ENCODE measurements at regions not wholly inside any gene's neighbourhood (a gene's known extent, or its start where the extent isn't known, plus 50 kb on each side); places are given as distances from the start of the nearest gene placed in this dataset.

DNA sequence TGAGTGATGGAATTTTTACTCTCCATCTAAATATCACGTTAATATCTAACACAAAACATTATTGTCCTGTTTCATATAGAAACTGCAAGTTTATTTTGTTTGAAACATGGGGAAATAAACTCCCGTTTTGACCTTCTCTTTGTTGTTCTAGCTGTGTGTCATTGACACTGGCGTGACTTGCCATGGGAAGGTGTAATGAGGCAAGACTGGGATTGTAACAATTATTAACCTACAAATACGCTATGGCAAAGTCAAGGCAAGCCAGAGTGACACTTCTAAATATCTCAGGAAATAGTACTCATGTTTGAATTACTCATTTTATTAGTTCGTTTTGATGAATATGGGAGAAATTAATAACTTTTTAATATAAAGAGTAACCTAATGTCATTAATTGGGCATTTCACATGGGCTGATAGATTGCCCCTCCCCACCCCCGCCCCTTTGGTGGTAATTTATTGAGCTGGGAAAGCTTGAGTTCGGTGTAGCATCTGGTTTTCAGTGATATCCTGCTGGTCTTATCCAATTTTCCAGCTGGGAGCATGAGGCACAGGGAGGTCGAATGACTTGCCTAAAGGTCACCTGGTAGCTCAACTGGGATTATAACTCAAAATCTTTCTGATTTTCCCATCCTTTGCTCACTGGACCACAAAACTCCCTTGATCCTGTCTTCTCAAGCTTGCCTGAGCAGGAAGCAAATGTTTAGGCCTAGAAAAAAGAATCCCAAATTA is 380.6 kb upstream of the JAG1 start:
- ChIA-PET CTCF (no interaction called here), POLR2A (no interaction called here)
- Histone ChIP-seq H3K27me3 (ENCODE audit: control insufficient read depth, insufficient read depth, low read length) (no peaks in the 10 kb centered on the region), H3K4me3 (ENCODE audit: low read depth in 2 of 2, low read length in 2 of 2) (no peak overlapping the region), H3K27ac (ENCODE audit: low read length) (no peak overlapping the region), H3K4me1 (ENCODE audit: control insufficient read depth, insufficient read depth, low read length) (no peaks in the 10 kb centered on the region), H3K36me3 (ENCODE audit: control insufficient read depth, insufficient read depth, low read length) (no peaks in the 10 kb centered on the region), H3K9me3 (ENCODE audit: control insufficient read depth, insufficient read depth, low read depth, low read length) (no peaks in the 10 kb centered on the region)
- ATAC-seq (no peak), DNase-seq (ENCODE audit: low read depth, low spot score) (no peak)
- BruUV-seq (replicated peaks): no TSS peak
- TF ChIP-seq, protein P1, sequence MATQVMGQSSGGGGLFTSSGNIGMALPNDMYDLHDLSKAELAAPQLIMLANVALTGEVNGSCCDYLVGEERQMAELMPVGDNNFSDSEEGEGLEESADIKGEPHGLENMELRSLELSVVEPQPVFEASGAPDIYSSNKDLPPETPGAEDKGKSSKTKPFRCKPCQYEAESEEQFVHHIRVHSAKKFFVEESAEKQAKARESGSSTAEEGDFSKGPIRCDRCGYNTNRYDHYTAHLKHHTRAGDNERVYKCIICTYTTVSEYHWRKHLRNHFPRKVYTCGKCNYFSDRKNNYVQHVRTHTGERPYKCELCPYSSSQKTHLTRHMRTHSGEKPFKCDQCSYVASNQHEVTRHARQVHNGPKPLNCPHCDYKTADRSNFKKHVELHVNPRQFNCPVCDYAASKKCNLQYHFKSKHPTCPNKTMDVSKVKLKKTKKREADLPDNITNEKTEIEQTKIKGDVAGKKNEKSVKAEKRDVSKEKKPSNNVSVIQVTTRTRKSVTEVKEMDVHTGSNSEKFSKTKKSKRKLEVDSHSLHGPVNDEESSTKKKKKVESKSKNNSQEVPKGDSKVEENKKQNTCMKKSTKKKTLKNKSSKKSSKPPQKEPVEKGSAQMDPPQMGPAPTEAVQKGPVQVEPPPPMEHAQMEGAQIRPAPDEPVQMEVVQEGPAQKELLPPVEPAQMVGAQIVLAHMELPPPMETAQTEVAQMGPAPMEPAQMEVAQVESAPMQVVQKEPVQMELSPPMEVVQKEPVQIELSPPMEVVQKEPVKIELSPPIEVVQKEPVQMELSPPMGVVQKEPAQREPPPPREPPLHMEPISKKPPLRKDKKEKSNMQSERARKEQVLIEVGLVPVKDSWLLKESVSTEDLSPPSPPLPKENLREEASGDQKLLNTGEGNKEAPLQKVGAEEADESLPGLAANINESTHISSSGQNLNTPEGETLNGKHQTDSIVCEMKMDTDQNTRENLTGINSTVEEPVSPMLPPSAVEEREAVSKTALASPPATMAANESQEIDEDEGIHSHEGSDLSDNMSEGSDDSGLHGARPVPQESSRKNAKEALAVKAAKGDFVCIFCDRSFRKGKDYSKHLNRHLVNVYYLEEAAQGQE (IDR thresholded peaks at IDR 0.05; ENCODE audit: insufficient read depth in 1 of 2, low read depth in 2 of 2, low read length in 1 of 2): no peak
- TF ChIP-seq TCF7L2 (IDR thresholded peaks at IDR 0.05; ENCODE audit: low read depth, low read length) (no peak), SIN3A (IDR thresholded peaks at IDR 0.05; ENCODE audit: borderline replicate concordance, insufficient read depth, low read depth, low read length) (no peak)
- TF ChIP-seq, protein P2, sequence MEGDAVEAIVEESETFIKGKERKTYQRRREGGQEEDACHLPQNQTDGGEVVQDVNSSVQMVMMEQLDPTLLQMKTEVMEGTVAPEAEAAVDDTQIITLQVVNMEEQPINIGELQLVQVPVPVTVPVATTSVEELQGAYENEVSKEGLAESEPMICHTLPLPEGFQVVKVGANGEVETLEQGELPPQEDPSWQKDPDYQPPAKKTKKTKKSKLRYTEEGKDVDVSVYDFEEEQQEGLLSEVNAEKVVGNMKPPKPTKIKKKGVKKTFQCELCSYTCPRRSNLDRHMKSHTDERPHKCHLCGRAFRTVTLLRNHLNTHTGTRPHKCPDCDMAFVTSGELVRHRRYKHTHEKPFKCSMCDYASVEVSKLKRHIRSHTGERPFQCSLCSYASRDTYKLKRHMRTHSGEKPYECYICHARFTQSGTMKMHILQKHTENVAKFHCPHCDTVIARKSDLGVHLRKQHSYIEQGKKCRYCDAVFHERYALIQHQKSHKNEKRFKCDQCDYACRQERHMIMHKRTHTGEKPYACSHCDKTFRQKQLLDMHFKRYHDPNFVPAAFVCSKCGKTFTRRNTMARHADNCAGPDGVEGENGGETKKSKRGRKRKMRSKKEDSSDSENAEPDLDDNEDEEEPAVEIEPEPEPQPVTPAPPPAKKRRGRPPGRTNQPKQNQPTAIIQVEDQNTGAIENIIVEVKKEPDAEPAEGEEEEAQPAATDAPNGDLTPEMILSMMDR (IDR thresholded peaks at IDR 0.05): no peak
- intact Hi-C loops (cut with micrococcal nuclease; ENCODE audit: unreplicated experiment) (no loop called here), in situ Hi-C loops (cut with HindIII; ENCODE audit: low pct_unique_long_range_greater_than_20kb, low sequenced_read_pairs) (no loop called here)

DNA sequence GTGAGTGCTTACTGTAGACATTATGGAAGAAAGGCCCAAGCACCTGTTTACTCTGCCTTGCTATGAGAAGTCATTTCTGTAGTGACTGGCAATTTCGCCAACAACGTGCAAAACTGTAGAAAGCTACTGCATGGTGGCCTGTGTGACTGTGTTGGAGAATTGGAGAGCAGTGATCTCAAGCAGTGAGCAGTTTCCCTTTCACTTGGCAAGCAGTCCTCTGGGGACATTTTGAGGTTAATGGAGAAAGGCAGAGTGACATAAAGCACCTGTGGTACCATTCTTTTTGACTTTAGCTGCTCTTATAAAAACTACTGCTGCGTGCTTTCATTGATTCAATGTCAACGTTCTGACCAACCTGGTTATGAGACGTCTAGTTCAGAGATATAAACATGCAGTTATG is 382.6 kb upstream of the JAG1 start:
- Histone ChIP-seq H3K27ac (ENCODE audit: low read length) (no peak overlapping the region), H3K4me1 (ENCODE audit: control insufficient read depth, insufficient read depth, low read length) (no peaks in the 10 kb centered on the region), H3K27me3 (ENCODE audit: control insufficient read depth, insufficient read depth, low read length) (no peaks in the 10 kb centered on the region), H3K36me3 (ENCODE audit: control insufficient read depth, insufficient read depth, low read length) (no peaks in the 10 kb centered on the region), H3K9me3 (ENCODE audit: control insufficient read depth, insufficient read depth, low read depth, low read length) (no peaks in the 10 kb centered on the region), H3K4me3 (ENCODE audit: low read depth in 2 of 2, low read length in 2 of 2) (no peak overlapping the region)
- no TSS peak for BruUV-seq (replicated peaks)
- in situ Hi-C loops (cut with HindIII; ENCODE audit: low pct_unique_long_range_greater_than_20kb, low sequenced_read_pairs) (no loop called here), intact Hi-C loops (cut with micrococcal nuclease; ENCODE audit: unreplicated experiment) (no loop called here)
- TF ChIP-seq TCF7L2 (IDR thresholded peaks at IDR 0.05; ENCODE audit: low read depth, low read length) (no peak), POLR2AphosphoS5 (IDR thresholded peaks at IDR 0.05; ENCODE audit: low read depth, low read length) (no peak), SIN3A (IDR thresholded peaks at IDR 0.05; ENCODE audit: borderline replicate concordance, insufficient read depth, low read depth, low read length) (no peak)
- TF ChIP-seq, protein P1 (IDR thresholded peaks at IDR 0.05; ENCODE audit: insufficient read depth in 1 of 2, low read depth in 2 of 2, low read length in 1 of 2): no peak
- TF ChIP-seq, protein P2 (IDR thresholded peaks at IDR 0.05): no peak
- CTCF ChIA-PET: no interaction called here
- POLR2A ChIA-PET: no interaction called here
- ATAC-seq: no peak
- DNase-seq (ENCODE audit: low read depth, low spot score): no peak

All from Panc1 (cell line).